ENCODE measurements at regions not wholly inside any gene's neighbourhood (a gene's known extent, or its start where the extent isn't known, plus 50 kb on each side); places are given as distances from the start of the nearest gene placed in this dataset.

- TF ChIP-seq CTCF (conservative IDR thresholded peaks at IDR 0.05): no peak
- TF ChIP-seq EZH2 (IDR thresholded peaks at IDR 0.05; ENCODE audit: low read depth): no peak
These were observed 99.0 kb upstream of the GDNF start for GRCh38 chr5:37938861-37939260.

Measured in PC-9 (cell line).